DND-41 (cell line): ENCODE measurements at regions not wholly inside any gene's neighbourhood (a gene's known extent, or its start where the extent isn't known, plus 50 kb on each side); places are given as distances from the start of the nearest gene placed in this dataset.

ENCODE experiments used
- ATAC-seq: fragments of 200-7000 bp; cut with Tn5 transposase; 3 replicates; pipeline ENCODE4 v1.9.1; 2021; ENCODE audit warnings: low read depth; ENCODE audit not compliant: insufficient read depth
- DNase-seq: peaks from one replicate; pipeline ENCODE4 v3.0.0-alpha.2; 2020
- H2AFZ ChIP-seq: 2 replicates; pipeline ENCODE4 v1.6.0; 2012; ENCODE audit warnings: low read depth, low read length
- H3K27ac ChIP-seq: 2 replicates; pipeline ENCODE4 v1.5.1; 2012; ENCODE audit warnings: low read length, inconsistent platforms
- H3K27me3 ChIP-seq: fragments of 200-600 bp; sonication (generic); 2 replicates; pipeline ENCODE4 v1.6.0; 2012; ENCODE audit warnings: low read length, mild to moderate bottlenecking, inconsistent platforms; ENCODE audit not compliant: insufficient read depth, poor library complexity
- H3K36me3 ChIP-seq: 2 replicates; pipeline ENCODE4 v1.5.1; 2012; ENCODE audit warnings: low read length, inconsistent platforms; ENCODE audit not compliant: insufficient read depth
- H3K4me1 ChIP-seq: 2 replicates; pipeline ENCODE4 v1.5.1; 2012; ENCODE audit warnings: mild to moderate bottlenecking, low read length; ENCODE audit not compliant: insufficient read depth
- H3K4me2 ChIP-seq: 2 replicates; pipeline ENCODE4 v1.6.0; 2012; ENCODE audit warnings: mild to moderate bottlenecking, moderate library complexity, low read length, inconsistent platforms; ENCODE audit not compliant: insufficient read depth
- H3K4me3 ChIP-seq, 2 experiments: fragments of 200-600 bp in 1 of 2; shearing (Covaris generic) in 1 of 2; 2 replicates each; pipeline ENCODE4 v1.5.1; 2012 to 2016; ENCODE audit warnings: inconsistent platforms in 2 of 2, low read length in 2 of 2, mild to moderate bottlenecking in 2 of 2, low read depth in 1 of 2, moderate library complexity in 1 of 2
- H3K79me2 ChIP-seq: 2 replicates; pipeline ENCODE4 v1.6.0; 2012; ENCODE audit warnings: low read length, inconsistent platforms; ENCODE audit not compliant: insufficient read depth
- H3K9ac ChIP-seq: 2 replicates; pipeline ENCODE4 v1.6.0; 2012; ENCODE audit warnings: low read depth, mild to moderate bottlenecking, inconsistent platforms, low read length, moderate library complexity
- H3K9me3 ChIP-seq: 2 replicates; pipeline ENCODE4 v1.5.1; 2012; ENCODE audit warnings: low read length, moderate library complexity, mild to moderate bottlenecking, inconsistent platforms; ENCODE audit not compliant: insufficient read depth, severe bottlenecking
- H4K20me1 ChIP-seq: 2 replicates; pipeline ENCODE4 v1.6.0; 2012; ENCODE audit warnings: low read length; ENCODE audit not compliant: insufficient read depth
- EZH2 ChIP-seq: IDR thresholded peaks from 3 replicates; pipeline ENCODE4 v1.6.1; 2012; ENCODE audit warnings: borderline replicate concordance, low read depth, mild to moderate bottlenecking, moderate library complexity, low read length, inconsistent platforms; ENCODE audit not compliant: severe bottlenecking
- TF ChIP-seq, protein P1 (sequence below): IDR thresholded peaks from 2 replicates; pipeline ENCODE4 v1.5.1; 2012; ENCODE audit warnings: borderline replicate concordance, low read length, moderate library complexity, mild to moderate bottlenecking; ENCODE audit not compliant: poor library complexity, severe bottlenecking; ENCODE audit errors: extremely low read depth

DNA sequence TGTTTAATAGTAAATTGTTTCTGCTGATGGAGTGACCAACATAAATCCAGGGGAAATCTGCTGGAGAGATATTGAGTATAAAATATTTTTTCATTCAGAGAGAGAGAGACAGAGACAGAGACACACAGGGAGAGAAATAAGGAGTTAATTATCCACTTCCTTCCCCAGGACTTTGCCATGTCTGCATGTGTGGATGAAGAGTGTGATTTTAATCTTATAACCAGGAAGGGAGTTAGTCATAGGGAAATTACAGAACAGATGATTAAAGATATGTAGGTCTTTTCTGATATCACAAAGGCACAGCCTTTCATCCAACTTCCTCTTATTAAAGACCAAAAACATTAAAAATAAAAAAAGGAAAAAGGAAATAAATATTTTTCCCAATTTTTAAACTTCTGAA, 526.3 kb downstream of the SPRY1 start:
- ATAC-seq (no peak), DNase-seq (no peak)
- H3K4me2 ChIP-seq: no peak overlapping the region
- no peak overlapping the region for H3K27ac ChIP-seq
- H4K20me1 ChIP-seq: no peaks in the 10 kb centered on the region
- no peaks in the 10 kb centered on the region for H3K36me3 ChIP-seq
- no peak overlapping the region for H3K4me3 ChIP-seq
- H3K9me3 ChIP-seq: no peaks in the 10 kb centered on the region
- TF ChIP-seq, protein P1, sequence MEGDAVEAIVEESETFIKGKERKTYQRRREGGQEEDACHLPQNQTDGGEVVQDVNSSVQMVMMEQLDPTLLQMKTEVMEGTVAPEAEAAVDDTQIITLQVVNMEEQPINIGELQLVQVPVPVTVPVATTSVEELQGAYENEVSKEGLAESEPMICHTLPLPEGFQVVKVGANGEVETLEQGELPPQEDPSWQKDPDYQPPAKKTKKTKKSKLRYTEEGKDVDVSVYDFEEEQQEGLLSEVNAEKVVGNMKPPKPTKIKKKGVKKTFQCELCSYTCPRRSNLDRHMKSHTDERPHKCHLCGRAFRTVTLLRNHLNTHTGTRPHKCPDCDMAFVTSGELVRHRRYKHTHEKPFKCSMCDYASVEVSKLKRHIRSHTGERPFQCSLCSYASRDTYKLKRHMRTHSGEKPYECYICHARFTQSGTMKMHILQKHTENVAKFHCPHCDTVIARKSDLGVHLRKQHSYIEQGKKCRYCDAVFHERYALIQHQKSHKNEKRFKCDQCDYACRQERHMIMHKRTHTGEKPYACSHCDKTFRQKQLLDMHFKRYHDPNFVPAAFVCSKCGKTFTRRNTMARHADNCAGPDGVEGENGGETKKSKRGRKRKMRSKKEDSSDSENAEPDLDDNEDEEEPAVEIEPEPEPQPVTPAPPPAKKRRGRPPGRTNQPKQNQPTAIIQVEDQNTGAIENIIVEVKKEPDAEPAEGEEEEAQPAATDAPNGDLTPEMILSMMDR: no peak
- TF ChIP-seq EZH2: no peak
- no peaks in the 10 kb centered on the region for H3K27me3 ChIP-seq
- no peak overlapping the region for H2AFZ ChIP-seq
- H3K9ac ChIP-seq: no peak overlapping the region
- H3K79me2 ChIP-seq: no peaks in the 10 kb centered on the region
- H3K4me1 ChIP-seq: no peaks in the 10 kb centered on the region

DNA sequence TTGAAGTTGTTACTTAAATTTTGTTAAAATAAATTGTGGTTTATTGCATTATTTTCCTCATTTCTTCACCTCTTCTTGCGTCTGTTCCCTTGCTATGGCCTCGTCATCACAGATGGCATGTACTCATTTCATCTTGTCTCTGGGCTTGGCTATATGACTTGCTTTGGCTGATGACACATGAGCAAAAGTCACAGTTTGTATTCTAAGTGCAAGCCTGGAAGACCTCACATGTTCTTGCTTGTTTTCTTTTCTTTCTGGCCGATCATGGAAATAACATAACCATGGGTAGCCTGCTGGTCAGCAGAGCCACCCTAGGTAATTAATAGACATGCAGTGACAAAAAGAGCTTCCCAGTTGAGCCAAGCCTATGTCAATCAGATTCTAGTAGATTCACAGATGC, 527.9 kb downstream of the SPRY1 start:
- TF ChIP-seq, protein P1: no peak
- no peak for TF ChIP-seq EZH2
- no peaks in the 10 kb centered on the region for H3K27me3 ChIP-seq
- no peak overlapping the region for H3K4me2 ChIP-seq
- H3K27ac ChIP-seq: no peak overlapping the region
- no peak for ATAC-seq
- H3K36me3 ChIP-seq: no peaks in the 10 kb centered on the region
- no peaks in the 10 kb centered on the region for H4K20me1 ChIP-seq
- H3K4me1 ChIP-seq: no peaks in the 10 kb centered on the region
- no peak overlapping the region for H2AFZ ChIP-seq
- DNase-seq: no peak
- no peaks in the 10 kb centered on the region for H3K9me3 ChIP-seq
- no peaks in the 10 kb centered on the region for H3K79me2 ChIP-seq
- no peak overlapping the region for H3K9ac ChIP-seq
- no peak overlapping the region for H3K4me3 ChIP-seq

DNA sequence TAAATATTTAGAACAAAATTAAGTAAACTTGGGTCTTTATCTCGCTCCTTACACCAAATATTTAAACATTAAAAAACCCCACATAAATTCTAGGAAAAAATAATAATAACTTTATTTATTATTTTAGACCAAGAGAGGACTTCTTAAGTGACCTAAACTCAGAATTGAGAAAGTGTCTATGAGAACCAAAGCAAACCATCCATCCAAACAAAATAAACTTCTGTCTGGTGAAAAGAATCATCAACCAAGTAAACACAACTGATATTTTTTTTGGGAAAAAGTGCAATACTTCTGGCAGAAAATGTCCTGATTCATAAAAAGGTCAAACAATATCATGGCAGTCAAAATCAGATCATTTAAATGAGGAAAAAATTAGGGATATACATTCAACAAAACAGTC, 533.0 kb downstream of the SPRY1 start:
- Histone ChIP-seq H3K4me3 (no peak overlapping the region), H3K9me3 (no peaks in the 10 kb centered on the region), H3K36me3 (no peaks in the 10 kb centered on the region), H3K4me1 (no peaks in the 10 kb centered on the region), H3K79me2 (no peaks in the 10 kb centered on the region), H3K4me2 (no peak overlapping the region), H3K27me3 (no peaks in the 10 kb centered on the region), H3K27ac (no peak overlapping the region), H3K9ac (no peak overlapping the region), H4K20me1 (no peaks in the 10 kb centered on the region), H2AFZ (no peak overlapping the region)
- ATAC-seq (no peak), DNase-seq (no peak)
- TF ChIP-seq, protein P1: no peak
- no peak for TF ChIP-seq EZH2

DNA sequence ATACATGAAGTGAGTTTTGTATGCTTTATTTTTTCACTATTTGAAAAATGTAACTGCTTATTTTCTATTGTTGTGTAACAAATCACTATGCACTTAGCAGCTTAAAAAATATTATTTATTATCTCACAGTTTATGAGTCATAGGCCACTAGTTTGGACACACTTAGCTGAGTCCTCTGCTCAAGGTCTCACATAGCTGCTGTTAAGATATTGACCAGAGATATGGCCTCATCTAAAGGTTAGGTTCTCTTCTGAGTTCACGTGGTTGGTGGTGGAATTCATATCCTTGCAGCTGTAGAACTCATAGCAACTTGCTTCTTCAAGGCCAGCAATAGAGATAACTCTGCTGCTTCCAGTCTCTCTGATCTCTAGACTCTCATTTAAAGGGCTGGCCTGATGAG, 534.4 kb downstream of the SPRY1 start:
- Histone ChIP-seq H3K79me2 (no peaks in the 10 kb centered on the region), H3K4me3 (no peak overlapping the region), H3K27ac (no peak overlapping the region), H4K20me1 (no peaks in the 10 kb centered on the region), H3K4me2 (no peak overlapping the region), H3K36me3 (no peaks in the 10 kb centered on the region), H3K9me3 (no peaks in the 10 kb centered on the region), H3K4me1 (no peaks in the 10 kb centered on the region), H3K9ac (no peak overlapping the region), H2AFZ (no peak overlapping the region), H3K27me3 (no peaks in the 10 kb centered on the region)
- DNase-seq (no peak), ATAC-seq (no peak)
- no peak for TF ChIP-seq EZH2
